ENCODE measurements at regions not wholly inside any gene's neighbourhood (a gene's known extent, or its start where the extent isn't known, plus 50 kb on each side); places are given as distances from the start of the nearest gene placed in this dataset.
"Not testable (repeated sequence)": the region's sequence is repeated elsewhere in the genome, so short reads cannot be mapped to it uniquely, and the experiment has no call there.

DNA sequence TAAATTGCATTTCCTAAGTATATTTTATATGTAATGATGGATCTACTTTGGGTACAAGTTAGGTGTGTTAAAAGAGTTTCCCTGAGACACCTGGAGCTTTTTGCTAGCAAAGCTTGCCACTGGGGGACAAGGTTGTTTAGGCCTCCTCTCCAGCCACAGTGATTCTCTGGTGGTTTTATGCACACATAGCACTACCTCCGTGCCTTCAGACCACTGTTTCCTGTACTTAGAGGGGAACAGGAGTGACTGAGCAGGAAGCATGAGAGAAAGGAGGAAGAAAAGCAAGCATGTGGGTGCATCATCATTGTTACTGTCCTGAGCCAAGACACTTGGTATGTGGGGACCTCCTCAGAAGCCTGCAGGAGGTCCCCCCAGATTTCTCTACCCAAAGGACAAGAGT is 272.1 kb downstream of the RASEF start:
- DNase-seq (ENCODE audit: low spot score), result no peak

DNA sequence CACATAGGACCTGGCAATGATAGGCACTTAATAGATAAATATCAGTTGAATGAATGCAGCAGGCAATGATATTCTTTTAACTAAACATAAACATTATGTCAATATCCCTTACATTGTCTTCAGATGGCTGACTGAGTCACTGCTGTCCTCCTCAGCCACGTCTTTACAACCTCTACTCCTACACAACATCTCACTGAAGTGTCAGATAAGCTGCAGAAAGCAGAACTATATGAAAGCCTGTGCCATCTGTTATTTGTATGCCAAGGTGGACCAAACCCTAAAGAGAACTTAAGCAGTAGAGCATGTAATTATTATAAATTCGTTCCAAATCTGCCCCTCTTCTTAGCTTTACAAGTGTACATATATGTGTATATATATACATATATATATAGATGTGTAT is 271.2 kb downstream of the RASEF start:
- DNase-seq (ENCODE audit: low spot score), result no peak

DNA sequence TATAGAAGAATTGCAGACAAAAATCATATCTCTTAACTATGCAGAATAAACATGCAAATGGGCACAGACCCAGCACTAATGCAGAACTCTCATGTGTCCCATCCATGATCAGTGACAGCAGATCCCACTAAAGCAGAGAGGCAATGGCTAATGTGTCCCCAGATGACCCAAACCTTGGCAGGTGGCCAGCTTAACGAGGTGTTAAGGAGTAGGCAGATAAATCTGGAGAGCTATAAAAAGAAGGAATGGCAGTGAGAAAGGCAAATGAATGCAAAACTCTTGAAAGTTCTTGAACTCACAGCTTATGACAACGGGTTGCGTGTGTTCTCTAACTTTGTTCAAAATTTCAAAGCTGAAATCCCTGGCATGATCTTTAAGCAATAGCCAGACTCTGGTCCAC is 265.4 kb downstream of the RASEF start:
- DNase-seq (ENCODE audit: low spot score), result no peak

DNA sequence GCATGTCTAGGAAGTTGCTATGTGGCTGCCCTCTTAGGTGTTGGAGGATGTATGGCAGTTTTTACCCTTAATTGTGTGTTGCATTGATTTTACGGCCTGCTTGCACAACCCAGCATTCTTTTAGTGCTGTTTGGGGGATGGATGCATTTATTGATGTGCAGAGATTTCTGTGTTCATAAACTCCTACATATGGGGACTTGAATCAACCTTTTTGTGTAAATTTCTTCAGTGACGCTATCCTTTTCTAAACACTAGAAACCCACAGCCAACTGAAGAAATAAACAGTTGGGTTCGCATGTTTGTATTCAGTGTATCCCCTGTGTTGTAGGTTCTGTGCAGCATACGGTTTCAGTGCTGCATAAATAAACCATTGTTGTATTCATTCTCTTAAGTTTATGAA is 263.7 kb downstream of the RASEF start:
- no peak for DNase-seq (ENCODE audit: low spot score)

DNA sequence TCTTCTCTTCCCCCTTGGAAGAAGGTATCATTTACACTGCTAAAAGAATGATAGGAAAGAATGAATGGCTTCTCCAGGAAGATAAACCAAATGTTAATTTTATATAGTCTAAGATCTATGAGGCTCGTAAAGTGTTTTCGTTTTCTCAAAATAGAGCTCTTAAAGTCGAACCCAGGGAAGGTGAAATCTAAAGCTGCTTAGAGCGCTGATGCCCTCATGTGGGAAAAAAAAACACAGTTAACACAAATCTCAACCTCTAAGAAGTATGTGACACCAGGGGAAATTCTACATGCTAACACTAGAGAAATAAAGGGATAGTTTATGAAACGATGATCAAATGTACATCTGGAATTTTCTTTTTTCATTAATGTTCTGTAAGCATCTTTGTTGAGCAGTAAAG is 257.9 kb downstream of the RASEF start:
- DNase-seq (ENCODE audit: low spot score), result no peak

DNA sequence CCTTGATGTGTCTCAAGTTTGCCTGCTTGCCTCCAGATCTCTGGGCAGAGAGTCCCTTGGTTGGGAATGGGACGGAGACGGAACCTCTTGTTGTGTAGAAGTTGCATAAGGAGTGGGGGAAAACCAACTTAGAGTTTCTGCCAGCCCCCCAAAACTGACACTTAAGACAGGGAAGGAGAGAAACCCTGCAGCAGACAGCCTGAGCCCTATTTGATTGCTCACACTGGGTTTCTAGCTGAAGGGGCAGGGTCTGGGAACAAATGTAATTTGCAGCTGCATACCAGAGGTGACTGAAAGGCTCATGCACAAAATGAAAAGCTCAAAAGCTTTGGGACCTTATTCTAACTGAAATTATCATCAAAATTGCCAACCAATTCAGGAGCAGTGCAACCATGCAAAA is 254.5 kb downstream of the RASEF start:
- DNase-seq (ENCODE audit: low spot score), result no peak

DNA sequence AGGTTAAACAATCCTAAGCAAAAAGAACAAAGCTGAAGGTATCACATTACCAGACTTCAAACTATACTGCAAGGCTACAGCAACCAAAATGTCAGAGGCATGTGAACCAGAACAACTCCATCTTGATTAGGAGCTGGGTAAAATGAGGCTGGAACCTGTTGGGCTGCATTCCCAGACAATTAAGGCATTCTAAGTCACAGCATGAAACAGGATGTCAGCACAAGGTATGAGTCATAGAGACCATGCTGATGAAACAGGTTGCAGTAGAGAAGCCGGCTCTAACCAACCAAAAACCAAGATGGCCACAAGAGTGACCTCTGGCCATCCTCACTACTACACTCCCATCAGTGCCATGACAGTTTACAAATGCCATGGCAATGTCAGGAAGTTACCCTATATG is 252.0 kb downstream of the RASEF start:
- no peak for DNase-seq (ENCODE audit: low spot score)

DNA sequence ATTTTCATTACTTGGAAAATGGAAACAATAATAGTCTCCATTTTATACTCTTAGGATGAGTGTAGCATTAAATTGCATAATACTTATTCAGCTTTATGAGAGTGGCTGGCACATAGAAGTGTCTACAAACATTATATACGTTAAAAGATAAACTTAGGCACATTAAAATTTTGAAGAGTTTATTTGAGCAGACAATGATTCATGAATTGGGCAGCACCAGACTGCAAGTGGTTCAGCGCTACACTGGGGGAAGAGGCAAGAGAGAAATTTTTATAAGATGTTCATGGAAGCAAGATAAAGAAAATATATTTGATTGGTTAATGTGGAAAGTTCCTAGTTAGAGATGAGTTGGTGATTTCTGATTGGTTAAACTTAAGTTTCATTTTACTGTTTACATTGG is 243.7 kb downstream of the RASEF start:
- DNase-seq (ENCODE audit: low spot score), result no peak

DNA sequence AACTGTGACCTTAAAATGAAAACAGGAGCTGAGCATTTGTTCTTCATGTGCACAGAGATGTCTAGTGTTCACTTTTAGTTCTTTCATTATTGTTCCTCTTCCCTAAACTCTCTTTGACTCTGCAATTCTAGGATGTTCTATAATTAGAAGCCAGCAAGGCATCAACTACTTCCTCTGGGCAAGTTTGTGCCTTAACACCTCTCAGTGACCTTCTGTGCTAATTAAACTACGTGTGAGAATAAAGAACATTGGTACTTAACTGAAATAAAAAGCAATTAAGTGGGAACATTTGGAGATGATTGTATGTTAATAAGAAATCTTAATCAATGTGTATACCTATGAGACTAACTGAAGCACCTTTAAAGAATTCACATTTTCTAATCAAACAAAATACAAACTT is 242.8 kb downstream of the RASEF start:
- DNase-seq (ENCODE audit: low spot score), result no peak

DNA sequence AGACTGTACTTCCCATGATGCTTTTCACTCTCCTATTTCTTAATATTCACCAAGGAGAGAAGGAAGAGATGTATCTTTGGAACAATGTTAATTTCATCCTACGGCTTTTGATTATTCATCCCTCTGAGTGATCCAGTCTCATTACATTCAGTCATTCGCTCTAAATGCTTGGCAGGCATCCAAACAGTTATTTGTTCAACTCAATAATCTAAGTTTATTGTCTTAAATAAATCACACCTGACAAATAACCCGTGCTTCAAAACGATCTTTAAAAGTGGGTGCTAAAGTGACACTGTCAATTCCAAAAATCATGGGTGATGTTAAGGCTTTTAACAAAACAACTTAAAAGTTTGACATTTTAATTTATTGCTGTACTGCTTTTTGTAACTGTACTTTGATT is 233.1 kb downstream of the RASEF start:
- no peak for DNase-seq (ENCODE audit: low spot score)

DNA sequence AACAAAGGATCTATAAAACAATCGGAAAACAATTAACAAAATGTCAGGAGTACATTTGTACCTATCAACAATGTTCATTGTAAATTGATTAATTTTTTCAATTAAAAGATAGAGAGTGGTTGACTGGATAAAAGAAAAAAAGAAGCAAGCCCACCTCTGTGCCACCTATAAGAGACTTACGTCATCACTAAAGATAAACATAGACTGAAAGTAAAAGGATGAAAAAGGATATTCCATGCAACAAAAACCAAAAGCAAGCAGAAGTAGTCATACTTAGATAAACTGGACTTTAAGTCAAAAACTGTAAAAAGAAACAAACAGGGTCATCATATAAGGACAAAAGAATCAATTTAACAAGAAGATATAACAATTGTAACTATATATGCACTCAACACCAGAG is 197.4 kb downstream of the RASEF start:
- no peak for DNase-seq (ENCODE audit: low spot score)

DNA sequence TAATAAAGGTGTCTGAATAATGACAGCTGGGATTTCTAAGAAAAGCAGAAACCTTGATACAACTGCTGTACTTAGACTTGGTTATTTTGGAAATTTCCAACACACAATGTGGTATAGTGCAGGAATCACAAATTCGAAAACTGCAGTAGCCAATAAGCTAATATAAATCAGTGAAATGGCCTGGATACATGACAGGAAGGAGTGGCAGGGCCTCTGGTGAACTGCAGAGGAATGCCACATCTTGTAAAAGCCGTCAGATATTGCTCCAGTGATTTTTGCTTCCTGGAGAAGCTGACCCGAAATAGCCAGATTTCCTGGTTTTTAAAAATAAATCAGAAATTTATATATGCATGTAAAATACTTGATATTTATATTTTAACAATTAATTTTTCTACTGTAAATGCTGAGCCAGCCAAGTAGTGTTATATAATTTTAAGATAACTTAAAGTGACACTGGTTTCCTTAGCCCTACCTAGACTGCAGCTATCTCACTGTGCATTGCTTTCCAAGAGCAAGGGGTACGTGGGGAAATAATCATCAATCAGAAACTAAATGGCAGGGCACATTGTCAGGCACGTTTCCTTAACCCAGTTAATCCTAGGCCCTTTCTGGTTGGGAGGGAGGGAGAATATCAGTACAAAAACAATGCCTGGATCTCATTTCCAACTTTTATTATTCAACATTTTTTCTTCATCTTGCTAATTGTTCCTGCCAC is 182.4 kb downstream of the RASEF start:
- DNase-seq (ENCODE audit: low spot score), result no peak

DNA sequence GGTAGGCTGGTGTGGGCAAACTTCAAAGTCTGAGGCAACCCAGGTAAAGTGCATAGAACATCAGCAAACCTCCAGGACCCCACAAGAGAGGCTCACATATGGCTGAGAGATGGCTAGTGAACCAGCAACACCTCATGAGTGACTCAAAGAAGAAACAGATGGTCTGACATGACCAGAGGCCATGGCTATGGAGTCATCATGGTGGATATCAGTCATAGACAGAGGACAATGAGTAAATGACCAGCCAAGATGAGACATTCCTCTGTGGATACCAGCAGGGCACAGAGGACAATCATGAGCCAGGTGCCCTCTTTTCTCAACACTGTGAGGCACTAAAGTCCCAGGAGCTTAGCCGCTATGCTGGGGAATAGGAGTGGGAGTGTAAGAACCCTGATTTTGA is 180.8 kb downstream of the RASEF start:
- no peak for DNase-seq (ENCODE audit: low spot score)

DNA sequence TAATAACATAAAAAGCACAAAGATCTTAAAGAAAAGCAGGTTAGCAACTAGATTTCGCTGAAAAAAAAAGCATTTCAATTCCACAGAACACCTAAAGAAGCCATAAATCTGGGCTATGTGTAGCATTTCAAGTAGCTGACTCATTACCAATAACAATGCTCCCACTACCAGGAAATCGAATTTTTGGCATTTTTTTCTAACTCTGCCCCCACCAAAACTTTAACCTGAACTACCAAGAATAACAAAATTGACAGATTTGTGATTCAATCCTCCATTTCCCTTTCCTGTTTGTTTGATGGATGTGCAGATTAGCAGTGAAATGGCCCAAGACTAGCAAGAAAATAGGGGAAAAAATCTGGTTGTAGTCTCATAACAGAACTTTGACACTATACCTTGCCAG is 180.2 kb downstream of the RASEF start:
- DNase-seq (ENCODE audit: low spot score), result no peak

DNA sequence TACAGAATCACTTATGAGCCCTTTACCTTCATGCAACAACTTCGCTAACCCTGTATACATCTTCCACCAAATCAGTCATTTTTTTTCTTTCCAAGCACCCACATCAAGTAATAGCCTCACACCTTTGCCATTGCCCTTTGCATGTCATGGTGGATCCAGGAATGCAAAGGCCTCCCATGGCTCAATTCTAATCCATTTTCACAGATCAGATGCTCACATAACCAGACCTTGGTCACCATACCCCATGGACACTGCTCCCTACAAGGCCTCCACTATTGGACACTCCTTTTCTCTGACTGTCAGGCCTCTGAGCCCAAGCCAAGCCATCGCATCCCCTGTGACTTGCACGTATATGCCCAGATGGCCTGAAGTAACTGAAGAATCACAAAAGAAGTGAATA is 179.5 kb downstream of the RASEF start:
- no peak for DNase-seq (ENCODE audit: low spot score)

DNA sequence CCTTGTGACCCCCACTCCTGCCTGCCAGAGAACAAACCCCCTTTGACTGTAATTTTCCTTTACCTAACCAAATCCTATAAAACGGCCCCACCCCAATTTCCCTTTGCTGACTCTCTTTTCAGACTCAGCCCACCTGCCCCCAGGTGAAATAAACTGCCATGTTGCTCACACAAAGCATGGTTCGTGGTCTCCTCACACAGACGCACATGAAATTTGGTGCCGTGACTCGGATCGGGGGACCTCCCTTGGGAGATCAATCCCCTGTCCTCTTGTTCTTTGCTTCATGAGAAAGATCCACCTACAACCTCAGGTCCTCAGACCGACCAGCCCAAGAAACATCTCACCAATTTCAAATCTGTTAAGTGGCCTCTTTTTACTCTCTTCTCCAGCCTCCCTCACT is 179.0 kb downstream of the RASEF start:
- DNase-seq (ENCODE audit: low spot score), result not testable (repeated sequence)

DNA sequence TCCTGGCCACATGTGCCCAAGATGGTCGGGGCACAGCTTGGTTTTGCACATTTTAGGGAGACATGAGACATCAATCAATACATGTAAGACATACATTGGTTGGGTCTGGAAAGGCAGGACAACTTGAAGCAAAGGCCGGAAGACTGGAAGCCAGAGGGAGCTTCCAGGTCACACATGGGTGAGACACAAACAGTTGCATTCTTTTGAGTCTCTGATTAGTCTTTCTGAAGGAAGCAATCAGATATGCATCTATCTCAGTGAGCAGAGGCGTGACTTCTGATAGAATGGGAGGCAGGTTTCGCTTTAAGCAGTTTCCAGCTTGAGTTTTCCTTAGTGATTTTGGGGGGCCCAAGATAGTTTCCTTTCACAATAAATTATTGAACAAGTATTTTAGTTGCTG is 172.5 kb downstream of the RASEF start:
- no peak for DNase-seq (ENCODE audit: low spot score)

DNA sequence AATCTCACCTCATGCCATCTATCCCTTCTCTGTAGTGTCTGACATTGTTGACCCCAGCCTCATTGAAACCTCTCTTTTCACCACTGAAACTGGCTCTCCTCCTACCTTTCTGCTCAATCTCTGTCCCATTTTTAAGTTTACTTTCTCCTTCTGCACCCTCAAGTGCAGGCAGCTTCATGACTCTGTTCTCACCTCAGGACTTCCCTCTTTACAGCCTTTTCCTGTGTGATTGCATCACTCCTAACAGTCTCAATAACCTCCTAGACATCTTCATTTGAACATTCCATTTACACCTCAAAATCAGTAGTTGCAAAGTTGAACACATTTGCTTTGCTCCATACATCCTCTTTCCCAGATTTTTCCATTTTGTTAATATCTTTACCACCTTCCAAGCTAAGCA is 172.1 kb downstream of the RASEF start:
- DNase-seq (ENCODE audit: low spot score), result no peak

DNA sequence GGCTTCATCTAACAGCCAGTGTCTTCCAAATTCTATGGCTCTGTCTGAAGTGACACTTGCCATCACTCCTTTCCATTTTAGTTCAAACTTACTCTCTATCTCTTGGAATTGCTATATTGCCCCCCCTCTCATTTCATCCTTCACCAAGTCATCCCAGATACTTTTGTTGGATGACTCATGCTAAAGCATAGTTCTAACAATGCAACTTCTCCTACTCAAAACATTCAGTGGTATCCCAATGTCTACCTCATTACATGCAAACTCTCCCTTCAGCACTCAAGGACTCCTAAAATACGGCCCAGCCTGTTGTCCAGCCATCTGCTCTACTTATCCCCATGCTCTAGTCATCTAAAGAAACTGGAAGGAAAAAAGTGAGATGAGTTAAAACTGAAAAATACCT is 171.6 kb downstream of the RASEF start:
- DNase-seq (ENCODE audit: low spot score), result no peak

DNA sequence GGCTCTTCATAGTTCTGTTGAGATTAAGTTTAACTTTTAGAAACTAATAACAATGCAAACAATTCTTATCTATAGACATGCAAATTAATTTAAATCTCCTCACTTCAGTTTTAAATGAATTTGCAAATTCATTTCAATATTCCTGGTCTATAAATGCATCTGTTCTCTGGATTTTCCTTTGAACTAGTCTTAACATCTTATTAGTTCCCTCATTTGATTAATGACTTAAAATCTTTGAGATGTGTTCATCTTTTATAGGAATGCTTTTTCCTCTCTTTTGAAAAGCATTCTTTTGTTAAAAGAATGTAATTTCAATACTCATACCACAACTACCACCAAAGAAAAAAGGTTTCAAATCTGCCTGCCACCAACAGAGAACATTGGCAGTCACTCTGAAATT is 169.4 kb downstream of the RASEF start:
- no peak for DNase-seq (ENCODE audit: low spot score)

DNA sequence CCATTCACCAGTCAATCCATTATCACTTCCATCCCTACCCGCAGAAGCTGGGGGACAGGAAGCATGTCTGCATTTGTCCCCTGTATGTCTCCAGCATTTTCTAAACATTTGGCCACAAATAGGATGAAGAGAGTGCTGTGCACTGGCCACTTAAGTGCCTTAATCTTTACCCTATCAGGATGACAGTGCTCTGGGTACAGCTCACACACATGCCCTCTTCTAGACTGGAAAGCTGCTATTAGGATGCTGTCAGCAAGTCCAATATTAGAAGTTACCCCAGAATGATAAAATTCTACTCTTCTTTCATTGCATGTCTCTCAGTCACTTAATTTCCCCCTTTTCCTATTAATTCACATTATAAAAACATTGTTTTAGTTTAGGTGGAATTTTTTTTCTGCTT is 168.4 kb downstream of the RASEF start:
- no peak for DNase-seq (ENCODE audit: low spot score)

DNA sequence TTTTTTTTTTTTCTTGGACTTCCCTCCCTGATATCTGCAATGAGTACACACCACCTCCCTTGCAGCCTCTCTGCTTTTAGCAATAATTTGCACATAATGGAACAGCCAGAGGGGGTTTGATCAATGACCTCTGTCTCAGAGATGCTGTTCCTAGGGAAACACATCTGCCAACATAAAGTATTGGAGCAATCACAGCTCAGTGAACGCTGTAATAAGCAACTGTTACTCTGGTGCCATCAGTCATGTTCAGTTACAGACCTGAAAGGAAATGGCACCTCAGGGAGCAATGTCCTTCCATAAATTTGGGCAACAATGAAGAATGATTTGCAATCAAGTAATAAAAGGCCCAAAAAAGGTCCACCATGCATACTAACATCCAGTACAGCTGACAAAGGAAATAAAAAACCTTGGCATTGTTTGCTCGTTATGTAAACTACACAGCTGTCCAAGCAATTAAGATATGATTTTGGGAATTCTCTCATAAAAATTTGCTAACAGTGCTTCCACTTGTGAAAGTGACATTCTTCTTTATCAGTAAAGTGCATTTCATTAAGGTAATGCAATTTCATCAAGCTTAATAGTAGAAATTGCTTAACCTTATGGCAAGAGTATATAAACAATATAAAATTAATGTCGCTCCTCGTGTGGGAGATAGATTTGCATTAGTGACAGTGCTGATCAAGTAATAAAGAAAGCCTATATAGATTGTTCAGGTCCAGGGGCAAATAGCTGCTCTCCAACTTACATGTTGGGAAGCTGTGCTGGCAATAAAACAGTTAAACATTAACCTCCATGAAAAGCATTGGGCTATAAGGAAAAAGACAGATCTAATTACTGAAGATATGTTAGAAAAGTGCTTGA is 167.8 kb downstream of the RASEF start:
- DNase-seq (ENCODE audit: low spot score), result no peak

DNA sequence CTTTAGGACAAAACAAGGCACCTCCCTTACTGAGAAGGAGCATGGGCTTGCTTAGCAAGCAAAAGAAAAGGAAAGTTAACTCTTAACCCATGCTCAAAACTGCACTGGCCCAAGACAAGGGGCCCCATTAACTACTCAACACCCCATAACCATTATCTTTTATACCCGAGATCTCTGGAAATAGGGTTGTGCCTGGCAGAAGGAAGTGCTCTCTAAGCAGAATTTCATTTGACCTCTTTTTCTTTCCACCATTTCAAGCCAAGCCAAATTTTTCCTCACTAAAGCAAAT is 167.2 kb downstream of the RASEF start:
- DNase-seq (ENCODE audit: low spot score), result no peak

DNA sequence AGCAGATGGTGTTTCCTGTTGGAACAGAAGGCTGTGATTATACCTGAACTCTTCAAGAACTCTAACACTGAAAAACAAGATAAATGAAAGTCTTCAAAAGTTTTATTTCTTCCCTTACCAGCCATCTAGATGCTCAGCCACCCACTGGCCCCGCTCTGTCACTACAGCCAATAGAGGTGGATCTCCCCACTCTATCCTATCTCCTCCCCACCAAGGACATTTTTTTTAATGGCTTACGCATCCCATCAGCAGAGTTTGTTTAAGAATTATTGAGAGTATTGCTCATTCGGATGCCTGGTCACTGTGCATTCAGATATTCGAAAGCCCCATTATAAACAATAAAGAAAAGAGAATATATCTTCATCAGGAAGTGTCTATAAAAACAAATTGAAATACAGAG is 159.4 kb downstream of the RASEF start:
- no peak for DNase-seq (ENCODE audit: low spot score)
